GM10266 (cell line): ENCODE measurements at regions not wholly inside any gene's neighbourhood (a gene's known extent, or its start where the extent isn't known, plus 50 kb on each side); places are given as distances from the start of the nearest gene placed in this dataset.

Experiments used
- DNase-seq: peaks from one replicate; pipeline ENCODE4 v3.0.0; 2012; ENCODE audit errors: extremely low spot score
- TF ChIP-seq, protein P1 (sequence below): IDR thresholded peaks from 2 replicates; pipeline ENCODE4 v1.5.1; 2012; ENCODE audit warnings: mild to moderate bottlenecking, low read depth; ENCODE audit not compliant: control insufficient read depth, insufficient read depth; ENCODE audit errors: missing control alignments

DNA sequence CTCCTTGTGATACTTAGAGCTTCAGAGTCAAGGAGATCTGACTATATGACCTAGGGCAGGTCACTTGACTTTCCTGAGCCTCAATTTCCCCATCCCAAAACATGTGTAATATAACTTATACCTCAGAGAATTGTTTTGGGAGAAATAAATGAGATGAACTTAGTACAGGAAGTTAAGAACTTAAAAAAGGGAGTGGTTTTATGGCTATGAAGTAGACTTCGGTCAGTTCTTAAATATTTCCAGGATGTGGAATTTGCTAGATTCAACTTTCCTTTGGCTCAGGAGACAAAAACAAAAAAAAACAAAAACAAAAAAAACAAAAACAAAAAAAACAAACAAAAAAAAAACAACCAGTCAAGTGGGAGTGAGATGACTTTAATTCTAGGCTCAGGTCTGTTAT is 116.7 kb downstream of the EDEM1 start:
- TF ChIP-seq, protein P1, sequence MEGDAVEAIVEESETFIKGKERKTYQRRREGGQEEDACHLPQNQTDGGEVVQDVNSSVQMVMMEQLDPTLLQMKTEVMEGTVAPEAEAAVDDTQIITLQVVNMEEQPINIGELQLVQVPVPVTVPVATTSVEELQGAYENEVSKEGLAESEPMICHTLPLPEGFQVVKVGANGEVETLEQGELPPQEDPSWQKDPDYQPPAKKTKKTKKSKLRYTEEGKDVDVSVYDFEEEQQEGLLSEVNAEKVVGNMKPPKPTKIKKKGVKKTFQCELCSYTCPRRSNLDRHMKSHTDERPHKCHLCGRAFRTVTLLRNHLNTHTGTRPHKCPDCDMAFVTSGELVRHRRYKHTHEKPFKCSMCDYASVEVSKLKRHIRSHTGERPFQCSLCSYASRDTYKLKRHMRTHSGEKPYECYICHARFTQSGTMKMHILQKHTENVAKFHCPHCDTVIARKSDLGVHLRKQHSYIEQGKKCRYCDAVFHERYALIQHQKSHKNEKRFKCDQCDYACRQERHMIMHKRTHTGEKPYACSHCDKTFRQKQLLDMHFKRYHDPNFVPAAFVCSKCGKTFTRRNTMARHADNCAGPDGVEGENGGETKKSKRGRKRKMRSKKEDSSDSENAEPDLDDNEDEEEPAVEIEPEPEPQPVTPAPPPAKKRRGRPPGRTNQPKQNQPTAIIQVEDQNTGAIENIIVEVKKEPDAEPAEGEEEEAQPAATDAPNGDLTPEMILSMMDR: no peak
- no peak for DNase-seq

DNA sequence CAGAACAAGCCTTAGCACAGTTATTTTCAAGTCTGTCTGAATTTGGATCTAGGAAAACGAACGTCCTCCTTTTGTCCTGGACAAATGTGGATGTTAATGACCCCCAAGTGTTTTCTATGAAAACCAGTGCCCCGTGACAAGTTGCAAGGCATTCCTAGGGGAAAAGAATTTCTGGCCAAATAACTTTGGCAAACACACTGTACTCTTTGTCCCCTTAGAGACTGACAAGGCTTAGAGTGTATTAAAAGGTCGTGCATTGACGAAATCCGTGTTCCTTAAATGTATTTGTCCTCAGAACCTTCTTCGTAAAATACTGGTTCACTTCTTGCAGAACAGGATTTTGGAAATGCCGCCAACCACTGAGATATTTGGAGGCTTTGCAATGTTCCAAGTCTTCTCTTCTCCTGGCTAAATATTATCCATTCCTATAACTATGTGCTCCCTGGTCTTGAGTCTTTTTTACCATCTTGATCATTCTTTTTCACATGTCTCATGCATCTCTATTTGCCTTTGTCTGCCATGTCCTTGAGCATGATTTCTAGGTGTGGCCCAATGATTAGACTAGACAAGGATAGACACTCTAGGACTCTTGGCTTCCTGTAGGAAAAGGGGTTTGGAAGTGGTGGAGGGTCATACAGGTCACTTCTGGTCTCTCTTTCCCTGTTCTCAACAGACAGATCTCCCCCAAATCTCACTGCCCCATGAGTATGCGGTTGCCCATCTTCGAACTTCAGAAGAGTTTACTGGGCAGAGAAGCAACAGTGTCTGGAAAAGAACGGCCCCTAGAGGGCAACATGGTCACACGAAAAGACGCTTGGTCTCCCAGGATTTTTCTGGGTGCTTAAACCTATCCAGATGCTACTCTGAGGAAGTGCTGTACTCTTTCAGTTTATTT is 117.5 kb downstream of the EDEM1 start:
- peak; percentile 34 for DNase-seq
- TF ChIP-seq, protein P1: peak; percentile 63

DNA sequence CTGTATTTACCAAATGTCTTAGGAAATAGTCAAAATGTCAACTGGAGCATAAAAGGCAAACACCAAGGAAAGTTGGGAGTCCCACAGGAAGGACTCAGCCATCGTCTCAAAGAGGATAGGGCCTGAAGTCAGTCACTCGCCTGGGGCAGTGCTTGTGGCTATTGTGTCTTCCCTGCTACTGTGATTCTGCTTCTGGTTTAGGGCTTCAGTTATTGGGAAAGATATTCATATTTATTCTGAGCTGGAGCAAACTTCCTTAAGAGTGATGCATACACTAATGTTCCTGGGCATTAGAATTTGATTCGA is 118.1 kb downstream of the EDEM1 start:
- DNase-seq: no peak
- TF ChIP-seq, protein P1: no peak

DNA sequence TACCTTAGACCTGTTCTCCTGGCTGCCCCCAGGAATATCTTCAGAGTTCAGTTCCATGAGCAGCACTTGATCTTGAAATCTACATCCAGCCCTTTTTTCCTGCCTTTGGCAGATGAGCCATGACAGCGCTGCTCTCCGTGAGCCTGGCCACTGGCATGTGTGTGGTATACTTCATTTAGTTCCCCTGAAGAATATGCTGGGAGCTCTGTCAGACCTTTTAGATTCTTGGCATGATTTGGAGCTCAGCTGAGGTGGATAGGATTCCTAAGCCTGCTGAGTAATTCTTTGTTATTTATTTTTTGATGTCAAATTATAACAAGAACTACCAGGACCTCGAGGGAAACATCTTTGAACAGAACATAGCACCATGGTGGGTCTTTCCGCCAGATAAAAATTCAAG is 121.7 kb downstream of the EDEM1 start:
- TF ChIP-seq, protein P1: no peak
- DNase-seq: no peak

DNA sequence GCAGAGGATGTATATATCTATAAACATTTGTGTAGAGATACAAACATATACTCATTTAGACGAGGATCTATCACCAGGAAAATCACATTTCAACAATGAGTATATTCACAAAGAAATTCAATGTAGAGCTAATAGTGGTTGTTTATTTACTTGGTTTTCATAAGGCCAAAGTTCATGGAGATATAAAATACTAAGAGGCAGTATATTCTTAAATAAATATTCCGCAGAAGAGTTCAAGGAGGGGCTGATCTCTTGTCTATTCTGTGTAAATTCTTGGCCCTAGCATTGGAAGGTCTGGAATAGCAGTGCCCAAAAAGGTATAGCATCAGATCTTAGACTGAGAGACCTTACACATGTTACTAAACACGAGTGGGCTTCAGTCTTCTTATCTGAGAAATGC is 122.1 kb downstream of the EDEM1 start:
- TF ChIP-seq, protein P1: no peak
- no peak for DNase-seq

DNA sequence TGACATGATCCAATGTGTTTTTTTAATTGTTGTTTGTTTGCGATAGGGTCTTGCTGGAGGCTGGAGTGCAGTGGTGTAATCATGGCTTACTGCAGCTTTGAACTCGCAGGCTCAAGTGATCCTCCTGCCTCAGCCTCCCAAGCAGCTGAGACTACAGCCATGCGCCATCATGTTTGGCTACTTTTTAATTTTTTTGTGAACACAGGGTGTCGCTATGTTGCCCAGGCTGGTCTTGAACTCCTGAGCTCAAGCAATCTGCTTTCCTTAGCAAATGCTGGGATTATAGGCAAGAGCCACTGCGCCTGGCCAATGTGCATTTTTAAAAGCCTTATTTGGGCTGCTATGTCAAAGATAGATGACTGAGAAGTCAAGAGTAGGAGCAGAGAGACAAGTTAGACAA is 123.0 kb downstream of the EDEM1 start:
- TF ChIP-seq, protein P1: no peak
- DNase-seq: no peak

DNA sequence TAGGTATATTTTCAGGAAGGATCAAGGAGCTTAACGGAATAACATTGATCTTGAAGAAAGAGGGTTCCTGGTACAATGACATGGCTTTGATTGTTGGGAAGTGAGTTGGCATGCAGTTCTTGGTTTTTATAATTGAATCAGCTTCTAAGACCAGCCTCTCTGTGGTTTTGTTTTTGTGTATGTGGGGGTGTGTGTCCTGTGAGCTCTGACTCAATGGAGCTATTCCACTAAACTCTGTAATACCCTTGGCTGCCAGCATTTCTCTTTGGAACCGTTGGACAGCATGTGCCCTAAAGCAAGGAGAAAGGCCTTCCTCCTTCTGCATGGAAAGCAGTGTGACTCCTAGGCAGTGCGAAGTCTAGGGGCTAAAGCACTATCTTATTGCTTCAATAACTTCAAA is 124.8 kb downstream of the EDEM1 start:
- TF ChIP-seq, protein P1: no peak
- no peak for DNase-seq
